ENCODE measurements at regions not wholly inside any gene's neighbourhood (a gene's known extent, or its start where the extent isn't known, plus 50 kb on each side); places are given as distances from the start of the nearest gene placed in this dataset.

DNA sequence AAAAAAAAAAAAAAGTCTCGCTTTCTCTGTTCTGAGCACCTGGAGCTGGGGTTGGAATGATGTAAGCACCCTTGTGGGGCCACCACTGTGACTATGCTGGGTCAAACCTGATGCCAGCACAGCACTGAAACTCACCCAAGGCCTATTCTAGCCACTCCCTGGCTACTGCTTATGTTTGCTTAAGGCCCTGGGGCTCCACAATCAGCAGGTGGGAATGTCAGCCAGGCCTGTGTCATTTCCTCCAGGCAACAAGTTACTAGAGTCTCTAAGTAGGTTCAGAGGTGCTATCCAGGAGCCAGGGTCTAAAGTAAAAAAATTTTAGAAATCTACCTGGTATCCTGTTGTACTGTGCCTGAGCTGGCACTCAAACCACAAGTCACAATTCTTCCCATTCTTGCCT is 1306.8 kb downstream of the STIM2 start:
- no peak overlapping the region for H3K4me3 ChIP-seq (ENCODE audit: low read depth in 1 of 3, low read length in 3 of 3)
- H3K27me3 ChIP-seq (ENCODE audit: control insufficient read depth in 3 of 3, insufficient read depth in 3 of 3, low read length in 3 of 3): no peaks in the 10 kb centered on the region
- WGBS, 3 donors: 78 to 87% (median 86%) methylated on average over 1 of the region's 1 CpG
- DNase-seq (no peak), FAIRE-seq (no peak)
- H3K27ac ChIP-seq (ENCODE audit: low read depth in 1 of 3, low read length in 2 of 3): no peak overlapping the region
- no peaks in the 10 kb centered on the region for H3K4me1 ChIP-seq (ENCODE audit: control insufficient read depth in 3 of 3, insufficient read depth in 2 of 3, low read depth in 1 of 3, low read length in 2 of 3)
- H3K36me3 ChIP-seq (ENCODE audit: control insufficient read depth in 3 of 3, insufficient read depth in 2 of 3, low read depth in 1 of 3, low read length in 3 of 3): no peaks in the 10 kb centered on the region
- peaks cover 2 to 6% of the 10 kb centered on the region in 2 donors for H3K9me3 ChIP-seq (ENCODE audit: control insufficient read depth in 2 of 2, insufficient read depth in 1 of 2, low read depth in 1 of 2, low read length in 1 of 2)

DNA sequence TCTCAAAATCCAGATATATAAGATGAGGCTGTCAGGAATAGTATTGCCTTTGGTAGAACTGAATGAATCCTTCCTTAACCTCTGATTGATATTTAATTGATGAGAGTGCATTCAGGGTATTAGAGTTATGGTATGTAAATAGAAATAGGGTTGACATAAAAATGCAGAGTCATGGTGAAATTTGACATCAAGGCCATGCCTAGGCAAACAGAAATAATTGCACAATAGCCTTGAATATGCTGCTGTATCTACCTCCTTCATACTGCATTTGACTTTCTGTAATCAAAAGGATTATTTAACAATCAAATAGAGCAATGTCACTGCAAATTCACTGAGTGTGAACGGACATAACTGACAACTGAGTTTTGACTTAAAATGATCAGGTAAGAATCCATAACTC is 1316.3 kb downstream of the STIM2 start:
- H3K27me3 ChIP-seq (ENCODE audit: control insufficient read depth in 3 of 3, insufficient read depth in 3 of 3, low read length in 3 of 3): no peaks in the 10 kb centered on the region
- H3K36me3 ChIP-seq (ENCODE audit: control insufficient read depth in 3 of 3, insufficient read depth in 2 of 3, low read depth in 1 of 3, low read length in 3 of 3): no peaks in the 10 kb centered on the region
- DNase-seq (no peak), FAIRE-seq (no peak)
- no peak overlapping the region for H3K4me3 ChIP-seq (ENCODE audit: low read depth in 1 of 3, low read length in 3 of 3)
- WGBS, 3 donors: 47 to 72% (median 48%) methylated on average over 1 of the region's 1 CpG
- no peak overlapping the region for H3K27ac ChIP-seq (ENCODE audit: low read depth in 1 of 3, low read length in 2 of 3)
- no peaks in the 10 kb centered on the region for H3K4me1 ChIP-seq (ENCODE audit: control insufficient read depth in 3 of 3, insufficient read depth in 2 of 3, low read depth in 1 of 3, low read length in 2 of 3)
- H3K9me3 ChIP-seq (ENCODE audit: control insufficient read depth in 2 of 2, insufficient read depth in 1 of 2, low read depth in 1 of 2, low read length in 1 of 2): peaks cover 0 to 2% of the 10 kb centered on the region in 2 donors

DNA sequence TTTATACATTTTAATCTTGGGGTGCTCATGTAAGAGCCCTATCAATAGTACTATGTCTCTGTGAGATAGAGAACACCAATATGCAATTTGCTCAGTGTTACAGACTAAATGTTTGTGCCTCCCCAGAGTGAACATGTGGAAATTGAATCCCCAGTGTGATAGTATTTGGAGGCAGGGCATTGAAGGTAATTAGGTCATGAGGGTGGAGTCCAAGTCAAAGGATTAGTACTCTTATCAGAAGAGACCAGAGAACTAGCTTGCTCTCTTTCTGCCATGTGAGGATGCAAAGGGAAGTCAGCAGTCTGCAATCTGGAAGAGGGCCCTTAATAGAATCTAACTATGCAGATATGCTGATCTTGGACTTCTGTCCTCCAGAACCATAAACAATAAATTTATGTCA is 1317.0 kb downstream of the STIM2 start:
- no peak for DNase-seq
- Histone ChIP-seq H3K36me3 (ENCODE audit: control insufficient read depth in 3 of 3, insufficient read depth in 2 of 3, low read depth in 1 of 3, low read length in 3 of 3) (no peaks in the 10 kb centered on the region), H3K9me3 (ENCODE audit: control insufficient read depth in 2 of 2, insufficient read depth in 1 of 2, low read depth in 1 of 2, low read length in 1 of 2) (peaks cover 0 to 1% of the 10 kb centered on the region in 2 donors), H3K27me3 (ENCODE audit: control insufficient read depth in 3 of 3, insufficient read depth in 3 of 3, low read length in 3 of 3) (no peaks in the 10 kb centered on the region), H3K4me1 (ENCODE audit: control insufficient read depth in 3 of 3, insufficient read depth in 2 of 3, low read depth in 1 of 3, low read length in 2 of 3) (no peaks in the 10 kb centered on the region), H3K27ac (ENCODE audit: low read depth in 1 of 3, low read length in 2 of 3) (no peak overlapping the region), H3K4me3 (ENCODE audit: low read depth in 1 of 3, low read length in 3 of 3) (no peak overlapping the region)
- no peak for FAIRE-seq

- H3K4me3 ChIP-seq (ENCODE audit: low read depth in 1 of 3, low read length in 3 of 3): no peak overlapping the region
- FAIRE-seq (no peak), DNase-seq (no peak)
- no peaks in the 10 kb centered on the region for H3K27me3 ChIP-seq (ENCODE audit: control insufficient read depth in 3 of 3, insufficient read depth in 3 of 3, low read length in 3 of 3)
- no peak overlapping the region for H3K27ac ChIP-seq (ENCODE audit: low read depth in 1 of 3, low read length in 2 of 3)
- no peaks in the 10 kb centered on the region for H3K9me3 ChIP-seq (ENCODE audit: control insufficient read depth in 2 of 2, insufficient read depth in 1 of 2, low read depth in 1 of 2, low read length in 1 of 2)
- WGBS, 3 donors: 88 to 92% (median 91%) methylated on average over 3 of the region's 3 CpGs
- H3K4me1 ChIP-seq (ENCODE audit: control insufficient read depth in 3 of 3, insufficient read depth in 2 of 3, low read depth in 1 of 3, low read length in 2 of 3): no peaks in the 10 kb centered on the region
- no peaks in the 10 kb centered on the region for H3K36me3 ChIP-seq (ENCODE audit: control insufficient read depth in 3 of 3, insufficient read depth in 2 of 3, low read depth in 1 of 3, low read length in 3 of 3)
Measured at GRCh38 chr4:28179126-28179525, 1318.5 kb downstream of the STIM2 start.

DNA sequence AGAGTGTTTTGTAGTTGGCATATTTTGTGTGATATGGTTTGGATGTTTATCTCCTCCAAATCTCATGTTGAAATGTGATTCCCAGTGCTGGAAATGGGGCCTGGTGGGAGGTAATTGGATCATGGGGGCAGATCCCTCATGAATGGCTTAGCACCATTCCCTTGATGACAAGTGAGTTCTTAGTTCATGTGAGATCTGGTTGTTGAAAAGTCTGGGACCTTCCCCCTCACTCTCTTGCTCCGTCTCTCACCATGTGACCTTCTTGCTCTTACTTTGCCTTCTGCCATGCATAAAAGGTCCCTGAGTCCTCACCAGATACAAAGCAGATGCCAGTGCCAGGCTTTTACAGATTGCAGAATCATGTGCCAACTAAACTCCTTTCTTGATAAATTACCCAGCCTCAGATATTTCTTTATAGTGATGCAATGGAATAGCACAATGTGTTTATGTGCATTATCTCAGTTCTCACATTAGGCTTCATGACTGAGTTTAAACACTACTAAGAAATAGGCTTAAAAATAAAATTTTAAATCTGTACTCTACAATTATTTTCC is 1348.8 kb downstream of the STIM2 start:
- H3K36me3 ChIP-seq (ENCODE audit: control insufficient read depth in 3 of 3, insufficient read depth in 2 of 3, low read depth in 1 of 3, low read length in 3 of 3): no peaks in the 10 kb centered on the region
- WGBS, 3 donors: 78 to 87% (median 87%) methylated on average over 1 of the region's 1 CpG
- H3K27me3 ChIP-seq (ENCODE audit: control insufficient read depth in 3 of 3, insufficient read depth in 3 of 3, low read length in 3 of 3): no peaks in the 10 kb centered on the region
- H3K27ac ChIP-seq (ENCODE audit: low read depth in 1 of 3, low read length in 2 of 3): no peak overlapping the region
- no peak overlapping the region for H3K4me3 ChIP-seq (ENCODE audit: low read depth in 1 of 3, low read length in 3 of 3)
- DNase-seq (no peak), FAIRE-seq (no peak)
- H3K4me1 ChIP-seq (ENCODE audit: control insufficient read depth in 3 of 3, insufficient read depth in 2 of 3, low read depth in 1 of 3, low read length in 2 of 3): no peaks in the 10 kb centered on the region
- peaks cover 0 to 10% of the 10 kb centered on the region in 2 donors for H3K9me3 ChIP-seq (ENCODE audit: control insufficient read depth in 2 of 2, insufficient read depth in 1 of 2, low read depth in 1 of 2, low read length in 1 of 2)

DNA sequence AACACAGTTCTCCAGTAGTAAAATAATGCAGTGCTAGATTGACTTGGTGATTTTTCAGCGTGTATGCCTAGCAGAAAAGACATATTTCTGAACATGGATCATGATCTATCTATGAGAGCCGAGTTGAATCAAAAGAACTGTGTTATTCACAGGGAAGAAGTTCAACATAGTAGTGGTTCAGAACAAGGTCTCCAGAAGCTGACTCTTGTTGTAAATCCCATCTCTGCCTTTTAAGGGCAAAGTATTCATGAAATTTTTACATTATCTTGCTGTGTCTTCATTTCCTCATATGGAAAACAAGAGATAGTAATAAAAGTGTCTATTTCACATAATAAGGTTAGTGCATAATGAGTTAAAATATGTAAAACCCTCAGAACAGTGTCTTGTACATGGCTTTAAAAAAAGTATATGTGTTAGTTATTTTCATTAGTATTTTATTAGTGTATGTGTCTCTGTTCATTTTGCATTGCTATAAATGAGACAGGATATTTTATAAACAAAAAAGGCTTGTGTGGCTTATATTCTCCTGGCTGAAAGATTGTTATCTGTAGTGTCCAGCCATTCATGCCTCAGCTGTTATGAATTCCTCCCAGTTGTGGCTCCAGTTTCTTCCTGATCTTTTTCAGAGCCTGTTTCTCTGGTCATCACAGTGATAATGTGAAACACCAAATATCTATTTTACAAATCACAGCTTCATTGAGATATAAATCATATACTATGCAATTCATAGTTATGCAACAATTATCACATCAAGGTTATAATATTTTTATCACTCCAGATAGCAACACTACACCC is 1351.2 kb downstream of the STIM2 start:
- no peak overlapping the region for H3K27ac ChIP-seq (ENCODE audit: low read depth in 1 of 3, low read length in 2 of 3)

DNA sequence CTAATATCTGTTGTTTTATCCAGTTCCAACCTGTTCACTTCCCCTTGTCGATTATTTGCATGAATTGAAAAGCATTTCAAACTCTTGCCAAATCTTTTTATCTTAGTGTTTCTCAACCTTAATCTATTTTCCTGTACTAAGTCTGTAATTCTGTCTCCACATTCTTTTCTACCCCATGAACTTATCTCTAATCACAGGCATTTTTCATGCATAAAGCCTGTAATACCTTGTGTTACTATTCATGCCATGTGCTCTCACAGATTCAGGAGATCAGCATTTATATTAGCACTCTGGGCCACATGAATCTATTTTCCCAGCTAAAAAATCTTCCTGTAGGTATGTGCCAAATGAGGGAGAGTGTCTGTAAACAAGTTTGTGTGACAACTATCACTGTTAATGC is 1360.9 kb downstream of the STIM2 start:
- 53 to 69% (median 66%) methylated on average over 1 of the region's 1 CpG for WGBS, 3 donors
- H3K4me3 ChIP-seq (ENCODE audit: low read depth in 1 of 3, low read length in 3 of 3): no peak overlapping the region
- no peak overlapping the region for H3K27ac ChIP-seq (ENCODE audit: low read depth in 1 of 3, low read length in 2 of 3)
- H3K27me3 ChIP-seq (ENCODE audit: control insufficient read depth in 3 of 3, insufficient read depth in 3 of 3, low read length in 3 of 3): no peaks in the 10 kb centered on the region
- H3K4me1 ChIP-seq (ENCODE audit: control insufficient read depth in 3 of 3, insufficient read depth in 2 of 3, low read depth in 1 of 3, low read length in 2 of 3): no peaks in the 10 kb centered on the region
- DNase-seq (no peak), FAIRE-seq (no peak)
- H3K36me3 ChIP-seq (ENCODE audit: control insufficient read depth in 3 of 3, insufficient read depth in 2 of 3, low read depth in 1 of 3, low read length in 3 of 3): no peaks in the 10 kb centered on the region
- no peaks in the 10 kb centered on the region for H3K9me3 ChIP-seq (ENCODE audit: control insufficient read depth in 2 of 2, insufficient read depth in 1 of 2, low read depth in 1 of 2, low read length in 1 of 2)

More for the DNA sequence above, 1351.2 kb downstream of the STIM2 start:
- DNase-seq (no peak), FAIRE-seq (no peak)
- Histone ChIP-seq H3K4me1 (ENCODE audit: control insufficient read depth in 3 of 3, insufficient read depth in 2 of 3, low read depth in 1 of 3, low read length in 2 of 3) (no peaks in the 10 kb centered on the region), H3K4me3 (ENCODE audit: low read depth in 1 of 3, low read length in 3 of 3) (no peak overlapping the region), H3K36me3 (ENCODE audit: control insufficient read depth in 3 of 3, insufficient read depth in 2 of 3, low read depth in 1 of 3, low read length in 3 of 3) (no peaks in the 10 kb centered on the region), H3K9me3 (ENCODE audit: control insufficient read depth in 2 of 2, insufficient read depth in 1 of 2, low read depth in 1 of 2, low read length in 1 of 2) (no peaks in the 10 kb centered on the region), H3K27me3 (ENCODE audit: control insufficient read depth in 3 of 3, insufficient read depth in 3 of 3, low read length in 3 of 3) (no peaks in the 10 kb centered on the region)
- WGBS, 3 donors: 43 to 46% (median 46%) methylated on average over 2 of the region's 2 CpGs

GRCh38 chr4:28225050-28225449 is 1364.4 kb downstream of the STIM2 start:
- 67 to 71% (median 68%) methylated on average over 2 of the region's 2 CpGs for WGBS, 3 donors
- Histone ChIP-seq H3K27me3 (ENCODE audit: control insufficient read depth in 3 of 3, insufficient read depth in 3 of 3, low read length in 3 of 3) (no peaks in the 10 kb centered on the region), H3K4me1 (ENCODE audit: control insufficient read depth in 3 of 3, insufficient read depth in 2 of 3, low read depth in 1 of 3, low read length in 2 of 3) (no peaks in the 10 kb centered on the region), H3K4me3 (ENCODE audit: low read depth in 1 of 3, low read length in 3 of 3) (no peak overlapping the region), H3K36me3 (ENCODE audit: control insufficient read depth in 3 of 3, insufficient read depth in 2 of 3, low read depth in 1 of 3, low read length in 3 of 3) (no peaks in the 10 kb centered on the region), H3K27ac (ENCODE audit: low read depth in 1 of 3, low read length in 2 of 3) (no peak overlapping the region), H3K9me3 (ENCODE audit: control insufficient read depth in 2 of 2, insufficient read depth in 1 of 2, low read depth in 1 of 2, low read length in 1 of 2) (peaks cover 0 to 1% of the 10 kb centered on the region in 2 donors)
- DNase-seq: peak in 1 of 2 donors; percentile 3
- FAIRE-seq: no peak
